ENCODE measurements at regions not wholly inside any gene's neighbourhood (a gene's known extent, or its start where the extent isn't known, plus 50 kb on each side); places are given as distances from the start of the nearest gene placed in this dataset.

DNA sequence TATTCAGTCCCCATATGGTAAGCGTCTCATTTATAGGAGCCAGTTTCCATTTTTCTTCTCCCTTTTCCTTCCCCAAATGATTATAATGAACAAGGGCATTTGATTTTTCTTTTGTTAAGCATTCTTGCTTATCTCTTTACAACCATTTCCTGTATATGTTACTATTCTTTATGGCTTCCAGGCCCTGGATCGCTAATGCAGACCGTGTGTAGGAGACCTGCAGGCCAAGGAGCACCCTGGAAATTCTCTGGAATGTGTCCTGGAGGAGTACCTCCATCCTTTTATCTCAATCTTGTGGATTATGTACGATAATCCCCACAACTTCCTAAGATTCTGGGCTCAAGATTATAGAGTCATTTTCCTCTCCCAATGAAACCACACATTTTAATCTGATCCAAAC is 439.6 kb upstream of the MMADHC start (continued):
- no peak for TF ChIP-seq TSHZ1 (CRISPR knock-in tag; IDR thresholded peaks at IDR 0.05)
- TF ChIP-seq ZBTB40 (IDR thresholded peaks at IDR 0.05) = no peak
- TF ChIP-seq ZBTB40 (CRISPR knock-in tag; IDR thresholded peaks at IDR 0.05) = no peak
- TF ChIP-seq ZNF644 (tag; IDR thresholded peaks at IDR 0.05; ENCODE audit: low read depth) = no peak
- no peak for TF ChIP-seq HNRNPK (IDR thresholded peaks at IDR 0.05; ENCODE audit: low read depth, low read length, poor library complexity, severe bottlenecking)

Data from K562 (cell line).